ENCODE measurements at regions not wholly inside any gene's neighbourhood (a gene's known extent, or its start where the extent isn't known, plus 50 kb on each side); places are given as distances from the start of the nearest gene placed in this dataset.

GRCh38 chr19:28018499-28018898, 1194.5 kb downstream of the UQCRFS1 start:
- no peak overlapping the region for H3K4me3 ChIP-seq (ENCODE audit: low read length)
- no peaks in the 10 kb centered on the region for H3K27me3 ChIP-seq (ENCODE audit: control insufficient read depth, insufficient read depth, low read length)
- peaks cover 2% of the 10 kb centered on the region; the same call in 1 of the 2 replicates for H3K4me1 ChIP-seq (ENCODE audit: control insufficient read depth, insufficient read depth, low read length)
- DNase-seq (ENCODE audit: low read depth, low spot score), result no peak
- no peaks in the 10 kb centered on the region for H3K9me3 ChIP-seq (ENCODE audit: control insufficient read depth, insufficient read depth, low read length)
- no peak overlapping the region for H3K27ac ChIP-seq (ENCODE audit: low read length)
- H3K36me3 ChIP-seq (ENCODE audit: control insufficient read depth, insufficient read depth, low read length), result no peaks in the 10 kb centered on the region
- WGBS (ENCODE audit: insufficient coverage, insufficient read length), result no CpG with 5 or more reads among the region's 5 CpGs

- no peak overlapping the region for H3K27ac ChIP-seq (ENCODE audit: low read length)
- H3K9me3 ChIP-seq (ENCODE audit: control insufficient read depth, insufficient read depth, low read length), result no peaks in the 10 kb centered on the region
- no peaks in the 10 kb centered on the region for H3K4me1 ChIP-seq (ENCODE audit: control insufficient read depth, insufficient read depth, low read length)
- WGBS (ENCODE audit: insufficient coverage, insufficient read length), result no CpG with 5 or more reads among the region's 8 CpGs
- H3K4me3 ChIP-seq (ENCODE audit: low read length), result no peak overlapping the region
- H3K27me3 ChIP-seq (ENCODE audit: control insufficient read depth, insufficient read depth, low read length), result no peaks in the 10 kb centered on the region
- H3K36me3 ChIP-seq (ENCODE audit: control insufficient read depth, insufficient read depth, low read length), result no peaks in the 10 kb centered on the region
- DNase-seq (ENCODE audit: low read depth, low spot score), result no peak
Observed at GRCh38 chr19:28014615-28015405, 1198.1 kb downstream of the UQCRFS1 start.

- Histone ChIP-seq H3K4me3 (ENCODE audit: low read length) (no peak overlapping the region), H3K9me3 (ENCODE audit: control insufficient read depth, insufficient read depth, low read length) (no peaks in the 10 kb centered on the region), H3K4me1 (ENCODE audit: control insufficient read depth, insufficient read depth, low read length) (no peaks in the 10 kb centered on the region), H3K27ac (ENCODE audit: low read length) (no peak overlapping the region), H3K27me3 (ENCODE audit: control insufficient read depth, insufficient read depth, low read length) (no peaks in the 10 kb centered on the region), H3K36me3 (ENCODE audit: control insufficient read depth, insufficient read depth, low read length) (no peaks in the 10 kb centered on the region)
- WGBS (ENCODE audit: insufficient coverage, insufficient read length), result no CpG with 5 or more reads among the region's 3 CpGs
- peak; percentile 35 for DNase-seq (ENCODE audit: low read depth, low spot score)
Observed at GRCh38 chr19:28012361-28012760, 1200.6 kb downstream of the UQCRFS1 start.

GRCh38 chr19:28010656-28011055, 1202.3 kb downstream of the UQCRFS1 start:
- Histone ChIP-seq H3K36me3 (ENCODE audit: control insufficient read depth, insufficient read depth, low read length) (no peaks in the 10 kb centered on the region), H3K4me1 (ENCODE audit: control insufficient read depth, insufficient read depth, low read length) (no peaks in the 10 kb centered on the region)
- no CpG with 5 or more reads among the region's 6 CpGs for WGBS (ENCODE audit: insufficient coverage, insufficient read length)

GRCh38 chr19:28009696-28010095, 1203.3 kb downstream of the UQCRFS1 start:
- H3K36me3 ChIP-seq (ENCODE audit: control insufficient read depth, insufficient read depth, low read length), result no peaks in the 10 kb centered on the region
- DNase-seq (ENCODE audit: low read depth, low spot score), result no peak
- no peak overlapping the region for H3K27ac ChIP-seq (ENCODE audit: low read length)
- H3K4me1 ChIP-seq (ENCODE audit: control insufficient read depth, insufficient read depth, low read length), result no peaks in the 10 kb centered on the region
- no peaks in the 10 kb centered on the region for H3K27me3 ChIP-seq (ENCODE audit: control insufficient read depth, insufficient read depth, low read length)
- no peaks in the 10 kb centered on the region for H3K9me3 ChIP-seq (ENCODE audit: control insufficient read depth, insufficient read depth, low read length)
- no peak overlapping the region for H3K4me3 ChIP-seq (ENCODE audit: low read length)
- WGBS (ENCODE audit: insufficient coverage, insufficient read length), result no CpG with 5 or more reads among the region's 4 CpGs

More at GRCh38 chr19:28010656-28011055, 1202.3 kb downstream of the UQCRFS1 start:
- Histone ChIP-seq H3K27ac (ENCODE audit: low read length) (no peak overlapping the region), H3K4me3 (ENCODE audit: low read length) (no peak overlapping the region), H3K9me3 (ENCODE audit: control insufficient read depth, insufficient read depth, low read length) (no peaks in the 10 kb centered on the region), H3K27me3 (ENCODE audit: control insufficient read depth, insufficient read depth, low read length) (no peaks in the 10 kb centered on the region)
- DNase-seq (ENCODE audit: low read depth, low spot score), result no peak

- no peaks in the 10 kb centered on the region for H3K4me1 ChIP-seq (ENCODE audit: control insufficient read depth, insufficient read depth, low read length)
- WGBS (ENCODE audit: insufficient coverage, insufficient read length), result no CpG with 5 or more reads among the region's 2 CpGs
- no peak for DNase-seq (ENCODE audit: low read depth, low spot score)
- H3K9me3 ChIP-seq (ENCODE audit: control insufficient read depth, insufficient read depth, low read length), result no peaks in the 10 kb centered on the region
- H3K4me3 ChIP-seq (ENCODE audit: low read length), result no peak overlapping the region
- H3K36me3 ChIP-seq (ENCODE audit: control insufficient read depth, insufficient read depth, low read length), result no peaks in the 10 kb centered on the region
- no peak overlapping the region for H3K27ac ChIP-seq (ENCODE audit: low read length)
- H3K27me3 ChIP-seq (ENCODE audit: control insufficient read depth, insufficient read depth, low read length), result no peaks in the 10 kb centered on the region
Observed at GRCh38 chr19:28008695-28009094, 1204.3 kb downstream of the UQCRFS1 start.

GRCh38 chr19:28003543-28003942, 1209.4 kb downstream of the UQCRFS1 start:
- Histone ChIP-seq H3K4me3 (ENCODE audit: low read length) (no peak overlapping the region), H3K27me3 (ENCODE audit: control insufficient read depth, insufficient read depth, low read length) (no peaks in the 10 kb centered on the region), H3K9me3 (ENCODE audit: control insufficient read depth, insufficient read depth, low read length) (no peaks in the 10 kb centered on the region), H3K36me3 (ENCODE audit: control insufficient read depth, insufficient read depth, low read length) (no peaks in the 10 kb centered on the region), H3K4me1 (ENCODE audit: control insufficient read depth, insufficient read depth, low read length) (no peaks in the 10 kb centered on the region), H3K27ac (ENCODE audit: low read length) (no peak overlapping the region)
- DNase-seq (ENCODE audit: low read depth, low spot score), result no peak
- no CpG with 5 or more reads among the region's 1 CpG for WGBS (ENCODE audit: insufficient coverage, insufficient read length)

- Histone ChIP-seq H3K4me1 (ENCODE audit: control insufficient read depth, insufficient read depth, low read length) (no peaks in the 10 kb centered on the region), H3K36me3 (ENCODE audit: control insufficient read depth, insufficient read depth, low read length) (no peaks in the 10 kb centered on the region), H3K27ac (ENCODE audit: low read length) (no peak overlapping the region), H3K9me3 (ENCODE audit: control insufficient read depth, insufficient read depth, low read length) (no peaks in the 10 kb centered on the region), H3K27me3 (ENCODE audit: control insufficient read depth, insufficient read depth, low read length) (no peaks in the 10 kb centered on the region), H3K4me3 (ENCODE audit: low read length) (no peak overlapping the region)
- DNase-seq (ENCODE audit: low read depth, low spot score), result no peak
- no CpG with 5 or more reads among the region's 2 CpGs for WGBS (ENCODE audit: insufficient coverage, insufficient read length)
Observed at GRCh38 chr19:27997069-27997468, 1215.9 kb downstream of the UQCRFS1 start.

- Histone ChIP-seq H3K9me3 (ENCODE audit: control insufficient read depth, insufficient read depth, low read length) (no peaks in the 10 kb centered on the region), H3K27ac (ENCODE audit: low read length) (no peak overlapping the region), H3K4me3 (ENCODE audit: low read length) (no peak overlapping the region), H3K36me3 (ENCODE audit: control insufficient read depth, insufficient read depth, low read length) (no peaks in the 10 kb centered on the region), H3K27me3 (ENCODE audit: control insufficient read depth, insufficient read depth, low read length) (no peaks in the 10 kb centered on the region), H3K4me1 (ENCODE audit: control insufficient read depth, insufficient read depth, low read length) (no peaks in the 10 kb centered on the region)
- WGBS (ENCODE audit: insufficient coverage, insufficient read length), result no CpG with 5 or more reads among the region's 6 CpGs
- DNase-seq (ENCODE audit: low read depth, low spot score), result no peak
Observed at GRCh38 chr19:27993619-27994570, 1219.1 kb downstream of the UQCRFS1 start.

GRCh38 chr19:27986299-27986698, 1226.7 kb downstream of the UQCRFS1 start:
- Histone ChIP-seq H3K27ac (ENCODE audit: low read length) (no peak overlapping the region), H3K4me3 (ENCODE audit: low read length) (no peak overlapping the region), H3K36me3 (ENCODE audit: control insufficient read depth, insufficient read depth, low read length) (no peaks in the 10 kb centered on the region), H3K27me3 (ENCODE audit: control insufficient read depth, insufficient read depth, low read length) (no peaks in the 10 kb centered on the region), H3K9me3 (ENCODE audit: control insufficient read depth, insufficient read depth, low read length) (no peaks in the 10 kb centered on the region), H3K4me1 (ENCODE audit: control insufficient read depth, insufficient read depth, low read length) (no peaks in the 10 kb centered on the region)
- no peak for DNase-seq (ENCODE audit: low read depth, low spot score)
- no CpG with 5 or more reads among the region's 1 CpG for WGBS (ENCODE audit: insufficient coverage, insufficient read length)

All from iPS DF 6.9 (cell line).